ENCODE measurements at regions not wholly inside any gene's neighbourhood (a gene's known extent, or its start where the extent isn't known, plus 50 kb on each side); places are given as distances from the start of the nearest gene placed in this dataset.

GRCh38 chr2:11976073-11976472 lies 229.6 kb downstream of the LPIN1 start:
- no peak overlapping the region for H3K9ac ChIP-seq (ENCODE audit: insufficient read depth in 1 of 2, low read length in 2 of 2)
- TF ChIP-seq, protein P1, sequence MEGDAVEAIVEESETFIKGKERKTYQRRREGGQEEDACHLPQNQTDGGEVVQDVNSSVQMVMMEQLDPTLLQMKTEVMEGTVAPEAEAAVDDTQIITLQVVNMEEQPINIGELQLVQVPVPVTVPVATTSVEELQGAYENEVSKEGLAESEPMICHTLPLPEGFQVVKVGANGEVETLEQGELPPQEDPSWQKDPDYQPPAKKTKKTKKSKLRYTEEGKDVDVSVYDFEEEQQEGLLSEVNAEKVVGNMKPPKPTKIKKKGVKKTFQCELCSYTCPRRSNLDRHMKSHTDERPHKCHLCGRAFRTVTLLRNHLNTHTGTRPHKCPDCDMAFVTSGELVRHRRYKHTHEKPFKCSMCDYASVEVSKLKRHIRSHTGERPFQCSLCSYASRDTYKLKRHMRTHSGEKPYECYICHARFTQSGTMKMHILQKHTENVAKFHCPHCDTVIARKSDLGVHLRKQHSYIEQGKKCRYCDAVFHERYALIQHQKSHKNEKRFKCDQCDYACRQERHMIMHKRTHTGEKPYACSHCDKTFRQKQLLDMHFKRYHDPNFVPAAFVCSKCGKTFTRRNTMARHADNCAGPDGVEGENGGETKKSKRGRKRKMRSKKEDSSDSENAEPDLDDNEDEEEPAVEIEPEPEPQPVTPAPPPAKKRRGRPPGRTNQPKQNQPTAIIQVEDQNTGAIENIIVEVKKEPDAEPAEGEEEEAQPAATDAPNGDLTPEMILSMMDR (IDR thresholded peaks at IDR 0.05; ENCODE audit: control extremely low read depth, extremely low read depth): no peak
- no peaks in the 10 kb centered on the region for H3K36me3 ChIP-seq (ENCODE audit: control insufficient read depth in 4 of 4, insufficient read depth in 4 of 4, low read length in 4 of 4)
- no peak overlapping the region for H3K4me3 ChIP-seq
- no peak for ATAC-seq (ENCODE audit: insufficient read depth, low FRiP score)
- peaks cover 0 to 8% (median 5%) of the 10 kb centered on the region in 4 donors for H3K9me3 ChIP-seq (ENCODE audit: control insufficient read depth in 4 of 4, insufficient read depth in 3 of 4, low read length in 3 of 4)
- H3K4me1 ChIP-seq (ENCODE audit: control insufficient read depth in 5 of 5, insufficient read depth in 5 of 5, low read length in 5 of 5): no peaks in the 10 kb centered on the region
- H3K27ac ChIP-seq (ENCODE audit: low read depth in 1 of 2, low read length in 1 of 2): no peak overlapping the region
- DNase-seq: no peak
- no peaks in the 10 kb centered on the region for H3K27me3 ChIP-seq (ENCODE audit: control insufficient read depth in 3 of 3, insufficient read depth in 3 of 3, low read length in 2 of 3)

DNA sequence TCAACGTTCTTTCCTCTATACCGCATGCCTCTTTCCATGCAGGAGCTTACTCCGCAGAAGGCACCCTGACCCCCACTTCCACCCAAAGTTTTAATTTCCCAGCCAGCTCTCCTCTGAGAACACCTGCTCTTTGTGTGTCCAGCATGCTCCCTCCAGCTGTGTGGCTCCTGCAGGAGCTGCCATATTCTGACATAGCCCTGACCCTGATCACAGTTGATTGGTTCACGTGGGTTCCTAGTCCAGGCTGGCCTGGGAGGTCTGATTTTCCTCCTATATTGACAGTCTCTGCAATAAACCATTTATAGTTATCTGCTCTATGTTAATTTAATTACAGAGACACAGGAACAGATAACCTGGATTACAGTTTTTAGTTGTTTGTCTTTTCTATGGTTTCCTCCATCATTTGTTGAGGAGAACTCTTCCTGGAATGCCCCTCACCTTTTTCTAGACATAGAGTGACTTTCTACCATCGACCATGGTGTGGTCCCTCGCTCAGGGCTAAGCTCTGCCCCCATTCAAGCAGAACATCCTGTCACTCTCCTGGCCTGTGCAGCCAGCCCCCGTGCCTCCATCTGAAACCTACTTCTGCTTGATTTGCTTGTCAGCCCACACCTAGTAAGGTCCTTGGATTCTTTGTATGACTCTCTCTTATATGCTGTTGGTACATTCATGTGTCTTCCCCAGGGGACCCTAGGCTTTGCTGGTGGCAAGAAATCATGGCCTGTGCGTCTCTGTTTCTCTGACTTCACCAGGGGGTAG lies 231.5 kb downstream of the LPIN1 start:
- H3K9ac ChIP-seq (ENCODE audit: insufficient read depth in 1 of 2, low read length in 2 of 2): no peak overlapping the region
- H3K27ac ChIP-seq (ENCODE audit: low read depth in 1 of 2, low read length in 1 of 2): no peak overlapping the region
- TF ChIP-seq, protein P1 (IDR thresholded peaks at IDR 0.05; ENCODE audit: control extremely low read depth, extremely low read depth): no peak
- ATAC-seq (ENCODE audit: insufficient read depth, low FRiP score): no peak
- H3K36me3 ChIP-seq (ENCODE audit: control insufficient read depth in 4 of 4, insufficient read depth in 4 of 4, low read length in 4 of 4): no peaks in the 10 kb centered on the region
- WGBS, 2 donors: 90 to 94% methylated on average over 8 of the region's 8 CpGs
- no peak overlapping the region for H3K4me3 ChIP-seq
- H3K4me1 ChIP-seq (ENCODE audit: control insufficient read depth in 5 of 5, insufficient read depth in 5 of 5, low read length in 5 of 5): no peaks in the 10 kb centered on the region
- H3K27me3 ChIP-seq (ENCODE audit: control insufficient read depth in 3 of 3, insufficient read depth in 3 of 3, low read length in 2 of 3): no peaks in the 10 kb centered on the region
- peaks cover 0 to 11% (median 8%) of the 10 kb centered on the region in 4 donors for H3K9me3 ChIP-seq (ENCODE audit: control insufficient read depth in 4 of 4, insufficient read depth in 3 of 4, low read length in 3 of 4)
- no peak for DNase-seq

GRCh38 chr2:11980809-11981208 lies 234.4 kb downstream of the LPIN1 start:
- DNase-seq: no peak

More at GRCh38 chr2:11980809-11981208, 234.4 kb downstream of the LPIN1 start:
- Histone ChIP-seq H3K27ac (ENCODE audit: low read depth in 1 of 2, low read length in 1 of 2) (no peak overlapping the region), H3K9me3 (ENCODE audit: control insufficient read depth in 4 of 4, insufficient read depth in 3 of 4, low read length in 3 of 4) (peaks cover 0 to 6% (median 1%) of the 10 kb centered on the region in 4 donors), H3K4me3 (no peak overlapping the region), H3K4me1 (ENCODE audit: control insufficient read depth in 5 of 5, insufficient read depth in 5 of 5, low read length in 5 of 5) (no peaks in the 10 kb centered on the region), H3K9ac (ENCODE audit: insufficient read depth in 1 of 2, low read length in 2 of 2) (no peak overlapping the region), H3K27me3 (ENCODE audit: control insufficient read depth in 3 of 3, insufficient read depth in 3 of 3, low read length in 2 of 3) (no peaks in the 10 kb centered on the region), H3K36me3 (ENCODE audit: control insufficient read depth in 4 of 4, insufficient read depth in 4 of 4, low read length in 4 of 4) (no peaks in the 10 kb centered on the region)
- WGBS, 2 donors: 92 to 95% methylated on average over 9 of the region's 9 CpGs
- ATAC-seq (ENCODE audit: insufficient read depth, low FRiP score): no peak
- TF ChIP-seq, protein P1 (IDR thresholded peaks at IDR 0.05; ENCODE audit: control extremely low read depth, extremely low read depth): no peak

Measured in lung (tissue), 11 donors.